ENCODE measurements at regions not wholly inside any gene's neighbourhood (a gene's known extent, or its start where the extent isn't known, plus 50 kb on each side); places are given as distances from the start of the nearest gene placed in this dataset.

GRCh38 chr2:226573158-226573557 lies 226.5 kb downstream of the IRS1 start:
- TF ChIP-seq CTCF (IDR thresholded peaks at IDR 0.05; ENCODE audit: borderline replicate concordance, extremely low read depth, low read length, poor library complexity, severe bottlenecking), result no peak
- no peak for TF ChIP-seq EZH2 (IDR thresholded peaks at IDR 0.05; ENCODE audit: borderline replicate concordance, low read depth, low read length, severe bottlenecking)
- H3K9me3 ChIP-seq (ENCODE audit: insufficient read depth, low read length, severe bottlenecking), result no peaks in the 10 kb centered on the region
- no peak overlapping the region for H3K9ac ChIP-seq (ENCODE audit: low read depth, low read length)

GRCh38 chr2:226564667-226565066 lies 235.0 kb downstream of the IRS1 start:
- no peaks in the 10 kb centered on the region for H4K20me1 ChIP-seq (ENCODE audit: insufficient read depth, low read length)
- no peaks in the 10 kb centered on the region for H3K36me3 ChIP-seq (ENCODE audit: insufficient read depth, low read length)
- no peaks in the 10 kb centered on the region for H3K79me2 ChIP-seq (ENCODE audit: insufficient read depth, low read length)
- no peak overlapping the region for H3K9ac ChIP-seq (ENCODE audit: low read depth, low read length)
- H3K4me1 ChIP-seq (ENCODE audit: insufficient read depth, low read length), result no peaks in the 10 kb centered on the region
- ATAC-seq (ENCODE audit: insufficient read depth, low read depth), result no peak
- no peak for TF ChIP-seq EZH2 (IDR thresholded peaks at IDR 0.05; ENCODE audit: borderline replicate concordance, low read depth, low read length, severe bottlenecking)
- TF ChIP-seq CTCF (IDR thresholded peaks at IDR 0.05; ENCODE audit: borderline replicate concordance, extremely low read depth, low read length, poor library complexity, severe bottlenecking), result no peak
- H3K27me3 ChIP-seq (ENCODE audit: insufficient read depth, low read length, poor library complexity), result no peaks in the 10 kb centered on the region
- no peak overlapping the region for H3K4me3 ChIP-seq (ENCODE audit: low read depth in 1 of 2, low read length in 2 of 2)
- no peak overlapping the region for H3K27ac ChIP-seq (ENCODE audit: low read length)
- no peak overlapping the region for H3K4me2 ChIP-seq (ENCODE audit: insufficient read depth, low read length)
- H3K9me3 ChIP-seq (ENCODE audit: insufficient read depth, low read length, severe bottlenecking), result no peaks in the 10 kb centered on the region
- DNase-seq, result no peak
- no peak overlapping the region for H2AFZ ChIP-seq (ENCODE audit: low read depth, low read length)

More at GRCh38 chr2:226573158-226573557, 226.5 kb downstream of the IRS1 start:
- Histone ChIP-seq H2AFZ (ENCODE audit: low read depth, low read length) (no peak overlapping the region), H3K27me3 (ENCODE audit: insufficient read depth, low read length, poor library complexity) (no peaks in the 10 kb centered on the region), H3K4me1 (ENCODE audit: insufficient read depth, low read length) (no peaks in the 10 kb centered on the region), H3K79me2 (ENCODE audit: insufficient read depth, low read length) (no peaks in the 10 kb centered on the region), H3K4me2 (ENCODE audit: insufficient read depth, low read length) (no peak overlapping the region), H3K27ac (ENCODE audit: low read length) (no peak overlapping the region), H3K36me3 (ENCODE audit: insufficient read depth, low read length) (no peaks in the 10 kb centered on the region), H3K4me3 (ENCODE audit: low read depth in 1 of 2, low read length in 2 of 2) (no peak overlapping the region), H4K20me1 (ENCODE audit: insufficient read depth, low read length) (no peaks in the 10 kb centered on the region)
- no peak for DNase-seq
- no peak for ATAC-seq (ENCODE audit: insufficient read depth, low read depth)

- no peak for TF ChIP-seq EZH2 (IDR thresholded peaks at IDR 0.05; ENCODE audit: borderline replicate concordance, low read depth, low read length, severe bottlenecking)
- TF ChIP-seq CTCF (IDR thresholded peaks at IDR 0.05; ENCODE audit: borderline replicate concordance, extremely low read depth, low read length, poor library complexity, severe bottlenecking), result no peak
- Histone ChIP-seq H3K27me3 (ENCODE audit: insufficient read depth, low read length, poor library complexity) (no peaks in the 10 kb centered on the region), H3K4me1 (ENCODE audit: insufficient read depth, low read length) (no peaks in the 10 kb centered on the region), H4K20me1 (ENCODE audit: insufficient read depth, low read length) (no peaks in the 10 kb centered on the region), H3K79me2 (ENCODE audit: insufficient read depth, low read length) (no peaks in the 10 kb centered on the region), H3K4me3 (ENCODE audit: low read depth in 1 of 2, low read length in 2 of 2) (no peak overlapping the region), H3K9ac (ENCODE audit: low read depth, low read length) (no peak overlapping the region), H3K9me3 (ENCODE audit: insufficient read depth, low read length, severe bottlenecking) (no peaks in the 10 kb centered on the region), H3K4me2 (ENCODE audit: insufficient read depth, low read length) (no peak overlapping the region), H2AFZ (ENCODE audit: low read depth, low read length) (no peak overlapping the region), H3K36me3 (ENCODE audit: insufficient read depth, low read length) (no peaks in the 10 kb centered on the region), H3K27ac (ENCODE audit: low read length) (no peak overlapping the region)
- DNase-seq, result no peak
- ATAC-seq (ENCODE audit: insufficient read depth, low read depth), result no peak
Observed at GRCh38 chr2:226561962-226562361, 237.7 kb downstream of the IRS1 start.

GRCh38 chr2:226560325-226560724 lies 239.3 kb downstream of the IRS1 start:
- Histone ChIP-seq H3K27ac (ENCODE audit: low read length) (no peak overlapping the region), H3K36me3 (ENCODE audit: insufficient read depth, low read length) (no peaks in the 10 kb centered on the region), H3K4me2 (ENCODE audit: insufficient read depth, low read length) (no peak overlapping the region), H4K20me1 (ENCODE audit: insufficient read depth, low read length) (no peaks in the 10 kb centered on the region), H3K9me3 (ENCODE audit: insufficient read depth, low read length, severe bottlenecking) (no peaks in the 10 kb centered on the region), H3K4me3 (ENCODE audit: low read depth in 1 of 2, low read length in 2 of 2) (no peak overlapping the region), H3K9ac (ENCODE audit: low read depth, low read length) (no peak overlapping the region), H3K27me3 (ENCODE audit: insufficient read depth, low read length, poor library complexity) (no peaks in the 10 kb centered on the region), H3K79me2 (ENCODE audit: insufficient read depth, low read length) (no peaks in the 10 kb centered on the region), H2AFZ (ENCODE audit: low read depth, low read length) (no peak overlapping the region), H3K4me1 (ENCODE audit: insufficient read depth, low read length) (no peaks in the 10 kb centered on the region)
- DNase-seq, result no peak
- no peak for TF ChIP-seq EZH2 (IDR thresholded peaks at IDR 0.05; ENCODE audit: borderline replicate concordance, low read depth, low read length, severe bottlenecking)
- TF ChIP-seq CTCF (IDR thresholded peaks at IDR 0.05; ENCODE audit: borderline replicate concordance, extremely low read depth, low read length, poor library complexity, severe bottlenecking), result no peak
- ATAC-seq (ENCODE audit: insufficient read depth, low read depth), result no peak
